KG1 (cell line): ENCODE measurements at regions not wholly inside any gene's neighbourhood (a gene's known extent, or its start where the extent isn't known, plus 50 kb on each side); places are given as distances from the start of the nearest gene placed in this dataset.

Experiments used
- DNase-seq: peaks from one replicate; lab custom pipeline; 2025; lab: John Stamatoyannopoulos, UW

- no peak for DNase-seq
Observed at GRCh38 chr10:71070741-71071140, 141.6 kb upstream of the UNC5B start.

GRCh38 chr10:71072131-71072822, 140.1 kb upstream of the UNC5B start:
- no peak for DNase-seq

- no peak for DNase-seq
Observed at GRCh38 chr10:71072823-71073210, 139.6 kb upstream of the UNC5B start.

GRCh38 chr10:71073451-71074175, 138.8 kb upstream of the UNC5B start:
- DNase-seq, result no peak

- no peak for DNase-seq
Observed at GRCh38 chr10:71074176-71074755, 138.1 kb upstream of the UNC5B start.

GRCh38 chr10:71075086-71075758, 137.1 kb upstream of the UNC5B start:
- no peak for DNase-seq

GRCh38 chr10:71075759-71076472, 136.5 kb upstream of the UNC5B start:
- DNase-seq, result no peak

GRCh38 chr10:71076473-71077142, 135.8 kb upstream of the UNC5B start:
- DNase-seq, result no peak

GRCh38 chr10:71077143-71077581, 135.2 kb upstream of the UNC5B start:
- DNase-seq, result no peak

GRCh38 chr10:71077796-71078453, 134.4 kb upstream of the UNC5B start:
- no peak for DNase-seq

GRCh38 chr10:71078454-71079145, 133.8 kb upstream of the UNC5B start:
- no peak for DNase-seq

GRCh38 chr10:71079761-71080380, 132.5 kb upstream of the UNC5B start:
- no peak for DNase-seq

- no peak for DNase-seq
Observed at GRCh38 chr10:71080381-71081228, 131.8 kb upstream of the UNC5B start.

- DNase-seq, result no peak
Observed at GRCh38 chr10:71081229-71081560, 131.2 kb upstream of the UNC5B start.

- no peak for DNase-seq
Observed at GRCh38 chr10:71081912-71082311, 130.5 kb upstream of the UNC5B start.

- DNase-seq, result no peak
Observed at GRCh38 chr10:71082960-71083715, 129.2 kb upstream of the UNC5B start.

GRCh38 chr10:71083716-71083975, 128.7 kb upstream of the UNC5B start:
- no peak for DNase-seq

- no peak for DNase-seq
Observed at GRCh38 chr10:71084061-71084817, 128.1 kb upstream of the UNC5B start.
